Stimulated activated CD8-positive, alpha-beta memory T cell treated with anti-CD3 and anti-CD28 coated beads, Interleukin-15, amount 100 ng/mL, for 4 hours (primary cell): ENCODE measurements at regions not wholly inside any gene's neighbourhood (a gene's known extent, or its start where the extent isn't known, plus 50 kb on each side); places are given as distances from the start of the nearest gene placed in this dataset.

Experiments used
- DNase-seq, 2 donors: peaks; one replicate each; pipeline ENCODE4 v3.0.0-alpha.2; 2020; ENCODE audit warnings: low read depth in 2 of 2

DNA sequence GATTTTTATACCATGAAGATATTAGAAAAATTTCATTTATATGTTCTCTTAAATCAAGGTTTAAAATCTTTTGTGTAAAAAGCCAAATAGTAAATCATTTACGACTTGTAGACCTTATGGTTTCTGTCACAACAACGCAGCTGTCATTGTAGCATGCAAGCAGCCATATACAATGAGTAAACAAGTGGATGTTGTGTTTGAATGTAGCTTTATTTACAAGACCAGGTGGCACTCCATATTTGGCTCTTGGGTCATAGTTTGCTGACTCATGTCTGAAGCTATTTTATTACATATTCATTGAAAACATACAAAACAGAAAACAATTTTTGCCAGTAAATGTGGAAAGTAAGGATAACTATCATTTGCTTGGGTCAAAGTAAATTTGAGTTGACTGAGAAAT lies 930.8 kb downstream of the SLITRK5 start:
- DNase-seq = no peak

DNA sequence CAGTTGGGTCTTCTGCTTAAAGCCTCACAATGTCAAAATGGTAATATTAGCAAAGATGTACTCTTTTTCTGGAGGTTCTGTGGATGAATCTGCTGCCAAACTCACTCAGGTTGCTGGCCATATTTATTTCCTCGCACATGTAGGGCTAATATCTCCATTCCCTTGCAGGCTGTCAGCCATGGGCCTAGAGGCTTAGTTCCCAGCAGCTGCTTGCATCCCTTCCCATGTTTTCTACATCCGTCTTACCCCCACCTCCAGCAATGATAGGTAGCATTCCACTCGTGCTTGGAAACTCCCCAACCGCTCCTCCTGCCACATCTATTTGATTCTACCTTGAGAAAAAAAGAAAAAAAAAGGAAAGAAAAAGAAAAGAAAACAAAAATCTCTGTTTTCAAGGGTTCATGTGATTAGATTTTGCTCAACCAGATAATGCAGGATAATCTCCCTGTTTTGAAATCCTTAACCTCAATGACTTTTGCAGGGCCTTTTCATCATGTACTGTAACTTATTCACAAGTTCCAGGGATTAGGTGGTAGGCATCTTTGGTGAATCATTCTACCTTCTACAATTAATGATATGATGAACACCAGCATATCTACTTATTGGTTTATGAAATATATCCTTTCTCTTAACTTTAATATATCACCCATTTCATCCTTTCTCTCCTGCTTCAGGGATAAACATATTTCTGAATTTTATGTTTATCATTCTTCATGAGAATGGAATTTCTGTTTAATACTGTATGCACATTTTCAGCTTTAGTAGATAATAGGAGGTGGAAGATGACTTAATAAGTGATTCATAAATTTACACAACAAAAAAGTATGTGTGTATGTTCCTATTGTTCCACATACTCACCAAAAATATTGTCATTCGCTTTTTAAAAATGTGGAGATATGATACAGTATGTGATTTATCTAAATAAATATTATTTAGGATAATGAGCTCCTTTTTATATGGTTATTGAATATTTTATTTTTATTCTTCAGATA lies 931.9 kb downstream of the SLITRK5 start:
- no peak for DNase-seq

DNA sequence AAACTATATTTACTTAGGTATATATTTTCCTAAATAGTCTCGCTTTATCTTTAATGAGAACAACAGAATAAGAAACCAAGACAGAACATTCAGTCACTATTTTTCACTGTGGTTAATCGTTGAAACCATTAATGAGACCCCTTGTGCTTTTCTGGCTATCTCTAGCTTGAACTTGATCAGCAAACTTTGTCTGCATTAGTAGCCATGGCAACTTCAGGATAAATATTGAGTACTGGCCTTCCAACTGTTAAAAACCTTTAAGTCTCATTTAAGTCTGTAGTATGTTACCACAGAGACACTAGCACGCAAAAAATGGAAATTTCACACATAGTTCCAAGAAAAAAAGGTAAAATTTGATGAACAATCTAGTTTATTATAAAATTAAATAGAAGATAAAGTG lies 946.0 kb downstream of the SLITRK5 start:
- DNase-seq = no peak

DNA sequence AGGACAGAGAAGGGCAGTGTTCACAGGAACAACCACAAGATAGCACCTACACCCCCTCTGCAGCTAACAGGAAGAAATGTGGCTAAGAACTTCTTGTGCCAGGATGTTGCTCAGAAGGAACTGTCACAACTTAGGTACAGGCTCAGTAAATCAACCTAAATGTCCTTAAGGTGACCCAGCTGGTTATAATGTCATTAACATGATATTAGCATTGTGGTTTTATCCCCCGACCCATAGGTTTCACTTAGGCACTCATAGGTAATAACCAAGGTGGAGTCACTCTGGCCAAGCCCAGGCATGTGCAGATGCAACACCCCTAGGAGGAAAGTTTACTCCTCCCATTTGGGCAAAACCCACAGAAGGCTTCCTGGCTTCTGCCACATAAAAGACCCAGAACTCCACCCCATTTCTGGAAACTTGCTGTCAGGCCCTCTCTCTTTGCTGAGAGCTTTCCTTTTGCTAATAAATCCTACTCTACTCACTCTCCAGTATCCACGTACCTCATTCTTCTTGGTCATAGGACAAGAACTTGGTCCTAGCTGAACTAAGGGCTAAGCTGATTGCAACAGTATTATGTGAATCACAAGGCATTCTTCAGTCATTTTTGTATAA lies 951.3 kb downstream of the SLITRK5 start:
- DNase-seq = peak; percentile 1 to 9

DNA sequence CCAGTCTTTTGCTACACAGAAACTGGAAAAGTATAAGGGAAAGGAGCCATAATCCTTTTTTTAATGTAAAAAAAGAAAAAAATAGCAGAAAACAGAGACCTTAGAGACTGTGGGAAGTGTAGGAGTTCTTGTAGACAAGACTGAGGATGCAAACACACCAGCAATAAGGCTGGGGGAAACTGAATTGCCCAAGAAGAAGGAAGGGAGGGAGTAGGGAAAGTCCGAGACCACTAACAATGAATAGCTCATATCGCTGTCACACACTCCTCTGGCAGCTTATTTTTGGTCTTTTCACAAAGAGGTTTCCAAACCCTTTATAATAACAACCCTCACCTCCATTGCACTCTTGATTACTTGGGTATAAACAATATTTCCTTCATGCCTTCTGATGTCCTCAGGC lies 952.0 kb downstream of the SLITRK5 start:
- no peak for DNase-seq

DNA sequence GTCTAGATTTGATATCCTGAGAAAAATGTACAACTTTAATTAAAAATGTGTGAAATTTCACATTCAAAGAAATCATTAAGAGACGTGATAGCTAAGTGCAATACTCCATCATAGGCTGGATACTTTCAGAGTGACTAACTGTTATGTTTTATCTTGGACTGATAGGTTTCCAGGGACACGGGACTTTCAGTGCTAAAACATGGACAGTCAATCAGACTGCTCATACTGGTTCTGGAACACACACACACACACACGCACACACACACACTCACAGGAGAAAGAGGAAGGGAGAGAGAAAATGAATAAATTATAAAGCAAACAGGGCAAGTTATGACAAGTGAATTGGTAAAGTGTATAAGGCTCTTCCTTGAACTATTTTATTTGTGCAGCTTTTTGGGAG lies 955.9 kb downstream of the SLITRK5 start:
- DNase-seq = no peak

DNA sequence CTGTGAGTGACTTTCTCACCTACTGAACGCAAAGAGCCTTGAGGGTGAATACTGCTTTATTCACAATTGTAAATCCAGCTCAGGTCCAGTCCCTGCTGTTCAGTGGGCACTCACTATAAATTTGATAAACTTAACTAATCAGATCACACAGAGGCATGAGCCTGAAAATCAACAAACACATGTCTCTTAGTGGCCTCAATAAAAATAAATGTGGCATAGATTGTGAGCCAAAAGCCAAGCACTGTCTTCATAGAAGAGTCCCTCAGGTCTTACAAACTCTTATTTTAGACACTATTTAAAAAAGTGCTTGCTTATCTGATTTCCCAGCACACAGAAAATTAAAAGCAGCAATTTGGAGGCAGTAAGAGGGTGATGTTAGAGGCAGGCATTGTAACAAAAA lies 957.7 kb downstream of the SLITRK5 start:
- no peak for DNase-seq

DNA sequence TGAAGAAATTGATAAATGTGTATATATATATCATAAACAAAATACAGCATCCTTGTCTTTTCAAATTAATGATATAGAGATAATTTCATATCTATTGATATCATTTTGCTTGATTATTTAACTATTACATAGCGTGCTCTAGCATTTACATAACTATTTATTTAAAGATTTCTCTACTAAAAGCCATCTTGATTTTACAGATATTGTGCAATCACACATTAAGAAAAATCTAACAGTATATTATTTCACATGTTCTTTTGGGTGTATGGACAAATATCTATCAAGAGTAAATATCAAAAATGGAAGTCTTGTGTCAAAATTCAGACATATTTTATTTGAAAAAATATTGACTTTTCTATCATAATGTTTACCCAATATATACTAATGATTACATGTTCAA lies 966.8 kb downstream of the SLITRK5 start:
- DNase-seq = no peak

DNA sequence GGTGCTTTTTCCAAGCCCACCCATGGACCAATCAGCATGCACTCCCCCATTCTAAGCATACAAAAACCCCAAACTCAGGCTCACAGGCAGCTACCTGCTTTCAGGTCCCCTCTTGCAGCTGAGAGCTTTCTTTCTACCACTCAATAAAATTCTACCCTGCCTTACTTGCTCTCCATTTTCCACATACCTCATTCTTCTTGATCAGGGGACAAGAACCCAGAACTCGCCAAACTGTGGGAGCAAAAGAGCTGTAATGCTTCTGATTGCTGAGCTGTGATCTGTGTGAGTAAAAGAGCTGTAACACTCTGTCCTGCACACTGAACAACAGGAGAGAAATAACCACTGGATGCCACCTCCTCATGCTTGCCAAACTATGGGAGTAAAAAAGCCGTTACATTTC lies 972.1 kb downstream of the SLITRK5 start:
- no peak for DNase-seq

DNA sequence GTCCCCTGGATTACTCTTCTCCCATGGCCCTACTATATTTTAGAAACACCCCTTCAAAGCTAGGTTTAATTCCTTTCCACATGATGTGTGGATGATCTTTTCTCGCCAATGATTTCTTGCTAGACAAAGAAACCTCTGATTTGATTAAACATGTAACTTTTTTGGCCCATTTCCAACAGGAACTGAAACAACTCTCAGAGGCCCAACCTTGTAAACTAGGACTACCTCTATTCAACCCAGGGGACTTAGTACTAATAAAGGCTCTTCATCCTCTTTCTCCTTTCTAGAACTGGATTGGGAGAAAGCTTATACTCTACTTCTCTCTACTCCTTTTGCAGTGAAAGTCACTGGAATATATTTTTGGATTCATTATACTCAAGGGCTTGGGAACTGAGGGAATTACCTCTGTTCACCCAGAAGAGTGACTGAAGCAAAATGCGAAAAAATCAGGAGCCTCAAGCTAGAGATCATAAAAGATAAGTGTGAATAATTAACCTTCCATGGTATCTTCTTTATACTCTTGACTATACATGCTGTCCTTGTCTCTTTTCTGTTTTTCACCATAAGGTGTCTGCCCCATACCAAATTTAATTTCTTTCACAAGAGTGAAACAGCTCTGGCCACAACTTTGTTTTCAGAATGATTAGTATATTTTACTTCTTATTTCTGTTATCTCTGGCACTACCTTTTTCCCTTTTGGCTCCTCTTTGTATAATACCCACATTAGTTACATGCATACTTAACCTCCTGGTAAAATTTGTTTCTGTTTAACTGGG lies 977.6 kb downstream of the SLITRK5 start:
- DNase-seq = no peak

DNA sequence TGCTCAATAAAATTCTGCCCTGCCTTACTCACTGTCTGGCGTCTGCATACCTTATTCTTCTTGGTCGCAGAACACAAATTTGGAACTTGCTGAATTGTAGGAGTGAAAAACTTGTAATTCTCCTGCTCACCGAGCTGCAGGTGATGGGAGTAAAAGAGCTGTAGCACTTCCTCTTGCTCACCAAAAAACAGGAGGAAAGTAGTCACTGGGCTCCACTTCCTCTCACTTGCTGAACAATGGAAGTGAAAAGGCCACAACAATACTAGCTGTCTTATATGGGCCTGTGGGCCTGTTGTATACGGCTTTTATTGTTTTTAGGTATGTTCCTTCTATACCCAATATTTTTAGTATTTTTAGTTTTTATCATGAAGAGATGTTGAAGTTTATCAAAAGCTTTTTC lies 978.7 kb downstream of the SLITRK5 start:
- no peak for DNase-seq

DNA sequence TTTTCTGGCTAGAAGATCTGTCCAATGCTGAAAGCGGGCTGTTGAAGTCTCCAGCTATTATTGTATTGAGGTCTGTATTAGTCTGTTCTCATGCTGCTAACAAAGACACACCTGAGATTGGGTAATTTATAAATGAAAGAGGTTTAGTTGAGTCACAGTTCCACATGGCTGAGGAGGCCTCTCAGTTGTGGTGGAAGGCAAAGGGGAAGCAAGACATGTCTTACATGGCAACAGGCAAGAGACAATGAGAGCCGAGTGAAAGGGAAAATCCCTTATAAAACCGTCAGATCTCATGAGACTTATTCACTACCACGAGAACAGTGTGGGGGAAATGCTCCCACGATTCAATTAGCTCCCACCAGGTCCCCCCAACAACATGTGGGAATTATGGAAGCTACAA lies 980.4 kb downstream of the SLITRK5 start:
- no peak for DNase-seq

DNA sequence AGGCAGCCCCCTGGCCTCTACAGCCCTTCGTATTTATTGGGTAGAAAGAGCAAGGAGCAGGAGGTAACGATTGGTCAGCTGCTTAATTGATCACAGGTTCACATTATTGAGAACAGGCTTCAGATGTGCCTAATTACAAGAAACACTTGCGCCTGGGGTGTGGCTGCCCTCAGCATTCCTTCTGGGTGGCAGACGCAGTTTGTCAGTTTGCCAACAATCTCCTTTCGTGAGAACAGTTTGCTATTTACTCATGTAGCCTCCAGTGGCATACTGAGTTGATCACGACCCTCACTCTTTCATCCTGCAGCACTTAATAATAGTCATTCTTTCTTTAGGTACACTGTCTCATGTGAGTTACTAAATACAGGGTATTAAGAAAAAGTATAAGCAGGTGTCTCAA lies 985.6 kb downstream of the SLITRK5 start:
- DNase-seq = no peak

DNA sequence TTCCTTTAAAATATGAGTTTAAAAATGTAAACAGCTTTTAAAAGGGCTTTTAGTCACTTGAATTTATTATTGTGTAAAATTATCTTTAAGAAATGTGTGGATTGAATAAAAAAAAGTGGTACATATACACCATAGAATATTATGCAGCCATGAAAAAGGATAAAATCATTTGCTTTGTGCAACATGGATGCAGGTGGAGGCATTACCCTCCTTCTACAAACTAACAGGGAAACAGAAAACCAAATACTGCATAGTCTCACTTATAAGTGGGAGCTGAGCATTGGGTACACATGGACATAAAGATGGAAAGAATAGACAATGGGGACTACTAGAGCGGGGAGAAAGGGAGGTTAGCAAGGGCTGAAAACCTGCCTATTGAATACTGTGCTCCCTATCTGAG lies 999.3 kb downstream of the SLITRK5 start:
- DNase-seq = no peak

DNA sequence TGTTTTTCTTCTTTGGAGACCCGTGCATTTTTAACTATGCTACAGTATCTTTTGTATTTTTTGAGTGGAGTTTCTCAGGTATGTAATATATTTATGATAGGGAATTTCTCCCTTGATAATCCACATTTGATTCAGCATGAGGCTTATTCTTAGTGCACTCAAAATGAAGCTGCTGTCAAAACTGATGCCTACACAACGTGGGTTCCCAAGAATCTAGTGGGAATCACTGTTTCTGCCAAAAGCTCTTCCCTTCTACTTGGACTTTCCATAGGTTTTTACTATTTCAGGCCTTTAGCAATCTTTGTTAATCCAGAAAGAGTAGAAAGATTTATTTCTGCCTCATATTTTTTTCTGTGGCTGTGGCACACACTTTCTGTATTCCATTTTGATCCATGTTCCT lies 1003.7 kb downstream of the SLITRK5 start:
- DNase-seq = no peak

DNA sequence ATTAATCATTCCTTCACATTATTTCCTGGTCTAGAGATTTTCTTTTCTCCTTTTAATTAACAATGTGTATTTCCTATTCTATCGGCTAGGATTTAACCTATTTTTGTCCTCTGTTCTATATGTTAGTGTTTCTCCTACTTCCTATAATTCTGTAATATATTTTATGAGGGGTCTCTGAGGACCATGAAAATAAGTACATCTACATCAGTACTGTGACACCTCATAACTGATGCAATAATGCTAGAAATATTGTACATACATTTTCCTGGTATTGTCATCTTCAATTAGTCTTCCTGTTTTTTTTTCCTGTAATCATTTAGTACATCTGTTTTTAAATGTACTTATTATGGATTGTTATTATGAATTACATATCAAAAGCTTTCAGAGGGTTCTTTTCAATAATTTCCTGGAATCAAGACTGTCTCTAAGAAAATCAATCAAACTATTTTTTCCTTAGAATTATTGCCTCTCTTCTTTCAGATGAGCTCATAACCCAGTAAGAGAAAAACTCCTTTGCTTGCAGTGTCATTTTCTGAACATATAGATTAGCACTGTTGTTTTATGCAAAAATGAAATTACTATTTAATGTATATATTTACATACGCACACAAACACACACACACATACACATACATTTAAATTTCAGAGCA lies 1004.3 kb downstream of the SLITRK5 start:
- no peak for DNase-seq

DNA sequence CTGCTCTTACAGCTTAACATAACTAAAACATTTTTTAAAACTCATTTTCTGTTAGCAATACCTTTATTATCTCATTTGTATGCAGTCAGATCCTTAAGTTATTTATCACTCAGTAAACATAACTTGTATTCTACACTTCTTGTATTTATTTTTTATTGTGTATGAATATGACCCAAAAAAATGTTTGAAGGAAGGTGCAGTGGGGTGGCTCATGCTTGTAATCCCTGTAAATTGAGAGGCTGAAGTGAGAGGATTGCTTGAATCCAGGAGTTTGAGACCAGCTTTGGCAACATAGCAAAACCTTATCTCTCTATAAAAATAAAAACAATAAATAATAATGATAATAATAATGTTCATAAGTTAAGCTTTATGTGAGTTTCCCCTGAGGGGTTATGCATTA lies 1004.8 kb downstream of the SLITRK5 start:
- no peak for DNase-seq

DNA sequence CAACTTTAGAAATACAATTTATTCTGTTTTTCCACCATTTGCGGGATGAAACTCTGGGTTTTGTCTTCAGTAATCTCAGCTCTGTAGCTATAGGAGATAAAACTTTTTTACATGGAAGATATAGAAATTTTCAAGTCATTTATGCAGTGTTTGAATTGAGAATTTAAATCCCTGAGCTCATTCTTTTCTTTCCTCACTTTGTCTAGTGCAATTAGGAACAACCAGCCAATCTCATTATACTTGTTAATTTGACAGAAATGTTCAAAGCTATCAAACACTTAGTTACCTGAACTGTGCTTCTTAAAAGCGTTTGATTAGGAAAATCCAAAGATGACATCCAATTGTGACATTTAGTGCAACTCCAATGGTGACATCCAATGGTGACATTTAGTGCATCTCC lies 1014.3 kb downstream of the SLITRK5 start:
- DNase-seq = no peak

DNA sequence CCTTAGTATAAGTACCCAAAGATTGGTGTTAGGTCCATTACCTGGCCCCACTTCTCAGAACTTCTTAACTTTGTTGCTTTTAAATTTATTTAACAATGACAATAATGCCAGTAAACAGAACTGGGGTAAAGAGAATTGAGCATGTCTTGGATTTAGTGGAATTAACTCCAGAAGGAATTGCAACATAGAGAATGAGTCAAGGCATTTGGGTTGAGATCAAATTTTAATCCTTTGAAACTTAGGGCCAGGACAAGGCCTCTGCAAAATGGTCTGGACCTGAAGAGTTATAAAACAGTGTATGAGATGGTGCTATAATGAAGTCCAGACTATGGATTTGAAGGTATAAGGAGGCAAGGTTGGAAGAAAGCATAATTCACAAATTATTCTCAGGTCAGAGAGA lies 1030.4 kb downstream of the SLITRK5 start:
- no peak for DNase-seq

DNA sequence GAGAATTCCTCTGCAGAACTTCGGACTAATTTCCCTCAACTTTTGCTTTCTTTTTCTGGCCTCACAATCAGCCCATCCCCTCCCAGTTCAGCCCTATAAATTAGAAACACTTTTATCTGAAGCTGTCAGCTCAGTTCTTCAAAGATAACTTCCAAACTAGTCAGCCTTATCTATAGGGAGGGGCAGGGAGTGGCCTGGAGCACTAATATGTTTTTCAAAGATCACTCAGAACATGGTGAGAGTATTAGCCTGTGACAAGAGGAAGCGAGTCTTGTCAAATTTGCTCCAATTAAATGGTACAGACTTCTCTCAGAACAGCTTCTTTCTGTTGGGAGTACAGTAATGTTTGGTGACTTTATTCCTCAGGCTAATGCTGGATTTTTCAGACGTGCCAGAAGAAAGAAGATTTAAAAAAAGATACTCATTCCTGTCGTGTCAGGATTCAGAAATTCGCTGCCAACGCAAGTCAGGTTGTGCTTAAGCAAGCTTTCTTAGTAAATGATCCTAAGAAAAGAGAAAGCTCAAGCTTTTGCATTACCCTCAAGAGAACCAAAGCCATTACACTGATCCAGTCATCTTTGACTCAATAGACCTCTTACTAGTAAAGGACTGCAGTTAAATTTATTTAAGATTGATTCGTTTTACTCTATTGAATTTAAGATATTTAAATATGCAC lies 1033.6 kb downstream of the SLITRK5 start:
- no peak for DNase-seq

DNA sequence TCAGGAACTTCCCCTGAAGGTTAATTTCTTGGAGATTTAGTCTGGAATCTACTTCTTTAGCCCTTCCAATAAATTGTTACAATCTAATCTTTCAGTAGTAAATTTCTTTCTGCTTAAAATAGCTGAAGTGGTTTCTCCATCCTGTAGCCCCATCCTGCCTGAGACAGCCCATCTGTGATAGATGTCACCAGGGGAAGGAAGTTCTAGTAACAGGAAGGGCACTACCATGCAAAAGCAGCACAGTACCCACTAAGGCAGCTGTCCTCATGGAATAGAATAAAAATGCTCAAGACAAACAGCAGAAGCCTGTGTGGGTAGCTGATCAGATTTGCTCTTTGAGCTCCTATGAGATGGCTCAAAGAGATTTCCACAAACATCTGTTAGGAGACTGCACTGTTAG lies 1036.5 kb downstream of the SLITRK5 start:
- no peak for DNase-seq

DNA sequence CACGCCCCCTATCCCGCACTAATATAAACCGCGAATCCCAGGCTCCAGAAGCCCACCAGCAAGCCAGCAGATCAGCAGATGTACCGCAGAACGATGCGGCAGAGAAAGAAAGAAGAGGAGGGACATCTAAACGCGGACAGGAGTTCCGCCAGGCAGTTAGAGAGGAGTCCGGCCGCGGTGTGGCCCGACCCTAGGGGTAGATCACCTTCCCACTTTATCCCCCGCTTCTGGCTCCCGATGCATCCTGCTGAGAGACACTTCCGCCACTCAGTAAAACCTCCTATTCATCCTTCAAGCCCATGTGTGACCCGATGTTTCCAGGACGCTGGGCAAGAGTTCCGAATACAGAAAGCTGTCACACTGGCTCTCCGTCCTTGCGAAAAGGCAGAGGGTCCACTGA lies 1046.8 kb downstream of the SLITRK5 start:
- DNase-seq = no peak
